ENCODE measurements at regions not wholly inside any gene's neighbourhood (a gene's known extent, or its start where the extent isn't known, plus 50 kb on each side); places are given as distances from the start of the nearest gene placed in this dataset.

DNA sequence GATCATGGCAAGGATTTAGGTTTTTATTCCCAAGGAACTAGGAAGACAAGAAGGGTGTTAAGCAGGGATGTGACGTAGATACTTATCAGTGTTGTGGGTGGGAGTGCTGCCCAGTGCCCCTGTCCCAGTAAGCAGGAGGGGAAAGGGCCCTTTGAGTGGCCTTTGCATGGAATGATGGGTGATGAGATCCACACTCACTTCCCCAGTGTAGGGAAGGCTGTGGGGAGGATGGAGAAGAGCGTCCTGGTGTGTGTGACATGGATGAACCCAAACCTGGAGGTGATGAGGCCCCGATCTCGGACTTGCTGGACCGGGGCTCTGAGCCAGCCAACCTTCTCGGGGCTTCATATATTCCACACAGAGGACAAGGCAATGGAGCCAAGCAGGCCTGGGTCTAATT is 610.9 kb downstream of the CDH26 start:
- DNase-seq (ENCODE audit: low read depth) = no peak
- TF ChIP-seq, protein P1, sequence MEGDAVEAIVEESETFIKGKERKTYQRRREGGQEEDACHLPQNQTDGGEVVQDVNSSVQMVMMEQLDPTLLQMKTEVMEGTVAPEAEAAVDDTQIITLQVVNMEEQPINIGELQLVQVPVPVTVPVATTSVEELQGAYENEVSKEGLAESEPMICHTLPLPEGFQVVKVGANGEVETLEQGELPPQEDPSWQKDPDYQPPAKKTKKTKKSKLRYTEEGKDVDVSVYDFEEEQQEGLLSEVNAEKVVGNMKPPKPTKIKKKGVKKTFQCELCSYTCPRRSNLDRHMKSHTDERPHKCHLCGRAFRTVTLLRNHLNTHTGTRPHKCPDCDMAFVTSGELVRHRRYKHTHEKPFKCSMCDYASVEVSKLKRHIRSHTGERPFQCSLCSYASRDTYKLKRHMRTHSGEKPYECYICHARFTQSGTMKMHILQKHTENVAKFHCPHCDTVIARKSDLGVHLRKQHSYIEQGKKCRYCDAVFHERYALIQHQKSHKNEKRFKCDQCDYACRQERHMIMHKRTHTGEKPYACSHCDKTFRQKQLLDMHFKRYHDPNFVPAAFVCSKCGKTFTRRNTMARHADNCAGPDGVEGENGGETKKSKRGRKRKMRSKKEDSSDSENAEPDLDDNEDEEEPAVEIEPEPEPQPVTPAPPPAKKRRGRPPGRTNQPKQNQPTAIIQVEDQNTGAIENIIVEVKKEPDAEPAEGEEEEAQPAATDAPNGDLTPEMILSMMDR (conservative IDR thresholded peaks at IDR 0.05; ENCODE audit: low read depth, low read length) = no peak
- no peak overlapping the region for H3K4me3 ChIP-seq (ENCODE audit: low read depth, low read length)

DNA sequence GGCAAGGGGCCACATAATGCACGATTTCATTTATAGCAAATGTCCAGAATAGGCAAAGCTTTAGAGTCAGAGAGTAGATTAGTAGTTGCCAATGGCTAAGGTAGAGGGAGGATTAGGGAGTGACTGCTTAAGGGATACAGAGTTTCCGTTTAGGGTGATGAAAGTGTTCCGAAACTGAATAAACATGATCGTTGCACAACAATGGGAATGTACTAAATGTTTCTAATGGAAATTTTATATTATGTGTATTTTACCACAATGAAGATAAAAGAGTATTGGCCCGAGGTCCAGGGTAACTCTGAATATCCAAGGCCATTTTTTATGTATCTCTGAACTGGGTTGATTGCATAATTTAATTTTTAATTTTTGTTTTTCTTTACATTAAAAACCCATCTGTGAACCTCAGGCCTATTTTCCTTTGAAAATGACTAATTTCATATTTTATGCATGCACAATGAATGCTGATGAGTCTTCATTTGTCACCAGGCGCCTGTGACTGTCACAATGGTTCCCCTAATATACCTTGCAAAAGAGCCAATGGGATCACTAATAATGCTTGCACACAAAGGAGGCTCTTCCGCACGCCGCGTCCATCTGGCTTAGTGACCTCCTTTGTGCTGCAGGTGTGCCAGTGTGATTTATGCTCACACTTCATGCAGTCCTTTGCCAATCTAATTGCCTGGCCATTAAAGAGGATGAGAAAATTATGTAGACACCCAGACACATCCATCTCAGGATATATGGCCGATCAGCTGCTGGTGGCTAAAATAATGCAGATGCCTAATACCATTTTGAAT is 612.5 kb downstream of the CDH26 start:
- H3K4me3 ChIP-seq (ENCODE audit: low read depth, low read length) = no peak overlapping the region
- TF ChIP-seq, protein P1 (conservative IDR thresholded peaks at IDR 0.05; ENCODE audit: low read depth, low read length) = no peak
- no peak for DNase-seq (ENCODE audit: low read depth)

DNA sequence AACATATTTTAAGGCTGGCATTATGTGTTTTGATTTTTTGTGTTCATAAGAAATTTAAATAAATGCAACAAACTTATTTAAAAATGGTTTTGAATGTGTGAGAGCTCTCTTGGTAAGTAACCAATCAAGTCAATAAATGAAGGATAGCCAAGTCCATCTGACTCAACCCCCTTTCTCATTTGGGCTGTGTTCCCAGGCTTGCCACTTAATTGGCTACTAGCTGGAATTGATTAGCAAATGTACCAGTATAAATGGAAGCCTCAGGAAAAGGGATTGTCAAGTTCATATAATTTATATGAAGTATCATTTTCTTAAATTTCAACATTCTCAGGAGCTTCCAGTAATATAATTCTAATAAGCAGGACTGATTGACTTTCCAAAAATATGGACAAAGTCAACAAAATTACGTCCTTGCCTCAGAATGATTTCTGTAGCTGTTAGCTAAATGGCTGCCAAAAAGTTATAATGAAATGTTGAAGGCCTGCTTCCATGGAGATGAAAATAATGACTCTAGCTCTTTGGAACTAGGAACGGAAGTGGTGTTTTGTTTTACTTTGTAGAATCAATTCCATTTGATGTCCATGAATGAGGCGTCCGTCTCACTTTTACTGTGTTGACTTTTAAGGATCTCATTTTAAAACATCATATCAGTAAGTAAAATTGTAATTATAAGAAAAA is 614.9 kb downstream of the CDH26 start:
- TF ChIP-seq, protein P1 (conservative IDR thresholded peaks at IDR 0.05; ENCODE audit: low read depth, low read length) = no peak
- DNase-seq (ENCODE audit: low read depth) = no peak
- H3K4me3 ChIP-seq (ENCODE audit: low read depth, low read length) = no peak overlapping the region

DNA sequence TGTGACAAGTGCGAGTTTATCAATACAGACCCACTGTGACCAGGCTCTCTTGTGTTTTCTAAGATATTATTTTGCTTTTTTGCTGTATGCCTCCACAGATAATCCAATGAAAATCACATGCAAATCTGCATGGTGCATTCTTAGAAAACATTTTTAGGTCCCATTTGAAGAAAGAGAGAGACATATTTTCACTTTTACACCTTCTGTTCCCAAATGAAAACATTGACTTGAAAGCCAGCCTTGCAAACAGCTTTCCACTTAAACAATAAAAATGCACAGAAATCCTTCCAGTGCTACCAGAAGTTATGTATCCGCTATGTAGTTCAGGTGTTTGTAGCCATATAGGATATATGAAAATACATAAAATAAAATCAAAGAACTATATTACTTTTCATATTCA is 618.0 kb downstream of the CDH26 start:
- DNase-seq (ENCODE audit: low read depth) = no peak
- TF ChIP-seq, protein P1 (conservative IDR thresholded peaks at IDR 0.05; ENCODE audit: low read depth, low read length) = no peak
- no peak overlapping the region for H3K4me3 ChIP-seq (ENCODE audit: low read depth, low read length)

GRCh38 chr20:60579941-60580515 is 621.8 kb downstream of the CDH26 start:
- no peak for DNase-seq (ENCODE audit: low read depth)
- TF ChIP-seq, protein P1 (conservative IDR thresholded peaks at IDR 0.05; ENCODE audit: low read depth, low read length) = no peak
- no peak overlapping the region for H3K4me3 ChIP-seq (ENCODE audit: low read depth, low read length)

DNA sequence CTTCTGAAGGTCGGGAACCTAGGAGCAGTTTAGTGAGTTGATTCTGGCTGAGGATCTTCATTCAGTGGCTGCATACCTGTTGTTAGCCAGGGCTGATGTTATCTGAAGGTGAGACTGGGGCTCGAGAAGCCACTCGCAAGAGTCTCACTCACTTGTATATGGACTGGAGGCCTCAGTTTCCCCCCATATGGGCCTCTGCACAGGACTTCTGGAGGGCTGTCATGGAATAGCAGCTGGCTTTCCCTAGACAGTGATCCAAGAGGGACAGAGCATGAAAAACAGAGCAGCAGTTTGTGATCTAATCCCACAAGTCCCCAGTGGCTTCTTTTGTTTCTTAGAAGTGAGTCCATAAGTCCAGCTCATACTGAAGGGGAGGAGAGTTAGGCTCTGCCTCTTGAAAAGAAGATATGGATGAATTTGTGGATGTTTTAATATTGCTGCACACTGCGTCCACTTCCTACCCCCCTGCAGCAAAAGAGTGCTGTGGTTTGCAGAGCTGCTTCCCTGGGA is 623.4 kb downstream of the CDH26 start:
- no peak overlapping the region for H3K4me3 ChIP-seq (ENCODE audit: low read depth, low read length)
- DNase-seq (ENCODE audit: low read depth) = no peak
- TF ChIP-seq, protein P1 (conservative IDR thresholded peaks at IDR 0.05; ENCODE audit: low read depth, low read length) = no peak

Data from choroid plexus epithelial cell (primary cell).